Breast epithelium (tissue), 3 donors: ENCODE measurements at regions not wholly inside any gene's neighbourhood (a gene's known extent, or its start where the extent isn't known, plus 50 kb on each side); places are given as distances from the start of the nearest gene placed in this dataset.

Experiments used
- CTCF ChIP-seq, 3 donors: fragments of 450-650 bp; IDR thresholded peaks; one replicate each; pipeline ENCODE4 v1.5.1; 2016 to 2017; ENCODE audit warnings: antibody characterized with exemption in 3 of 3, mild to moderate bottlenecking in 3 of 3, moderate library complexity in 3 of 3
- POLR2A ChIP-seq: fragments of 450-650 bp; IDR thresholded peaks from one replicate; pipeline ENCODE4 v1.6.1; 2016; ENCODE audit warnings: antibody characterized with exemption, mild to moderate bottlenecking, moderate library complexity
- POLR2AphosphoS5 ChIP-seq, 3 donors: sonication (generic); formaldehyde crosslinking; IDR thresholded peaks; one replicate each; pipeline ENCODE4 v1.6.1; 2017; ENCODE audit warnings: antibody characterized with exemption in 3 of 3

- TF ChIP-seq POLR2AphosphoS5 (IDR thresholded peaks at IDR 0.05) (no peak), CTCF (IDR thresholded peaks at IDR 0.05) (no peak), POLR2A (no peak)
These were observed 75.3 kb upstream of the CLDN10 start for GRCh38 chr13:95477187-95477586.
